ENCODE measurements at regions not wholly inside any gene's neighbourhood (a gene's known extent, or its start where the extent isn't known, plus 50 kb on each side); places are given as distances from the start of the nearest gene placed in this dataset.

DNA sequence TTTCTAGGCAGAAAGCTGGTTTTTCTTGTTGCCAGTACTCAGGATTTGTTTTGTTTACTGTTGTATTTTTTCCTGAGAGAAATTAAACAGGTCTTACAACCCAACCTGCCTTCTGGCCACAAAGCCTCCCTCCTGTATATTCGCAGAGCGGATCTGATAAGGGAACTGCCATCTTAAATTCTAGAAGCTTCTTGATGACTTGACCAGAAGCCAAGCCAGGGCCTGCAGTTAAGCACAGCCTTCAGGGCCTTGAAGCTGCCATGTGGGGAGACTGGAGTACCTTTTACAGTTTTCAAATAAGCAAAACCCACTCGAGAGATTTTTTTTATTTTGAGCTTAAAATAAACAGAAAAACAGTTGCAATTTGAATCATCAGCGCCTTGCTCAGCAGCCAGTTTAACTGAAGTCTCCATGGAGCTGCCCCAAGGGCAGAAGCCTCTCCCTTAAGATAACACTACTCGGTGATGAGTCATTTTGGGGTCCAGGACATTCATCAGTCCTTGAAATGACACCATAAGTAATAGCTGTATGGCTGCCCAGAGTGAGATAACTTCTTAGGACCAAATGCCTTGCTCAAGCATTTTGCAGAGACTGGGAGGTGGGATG is 51.5 kb upstream of the PHLPP1 start:
- TF ChIP-seq POLR2AphosphoS5 (IDR thresholded peaks at IDR 0.05; ENCODE audit: low read depth, low read length) (no peak), TAF1 (IDR thresholded peaks at IDR 0.05; ENCODE audit: low read depth, low read length) (no peak), POLR2A (IDR thresholded peaks at IDR 0.05; ENCODE audit: low read depth, low read length) (no peak), POU2F2 (IDR thresholded peaks at IDR 0.05; ENCODE audit: low read depth, low read length) (no peak), PAX5 (IDR thresholded peaks at IDR 0.05; ENCODE audit: insufficient read depth, low read length, severe bottlenecking) (no peak), SPI1 (IDR thresholded peaks at IDR 0.05; ENCODE audit: low read depth, low read length) (no peak)
